ENCODE measurements at regions not wholly inside any gene's neighbourhood (a gene's known extent, or its start where the extent isn't known, plus 50 kb on each side); places are given as distances from the start of the nearest gene placed in this dataset.

DNA sequence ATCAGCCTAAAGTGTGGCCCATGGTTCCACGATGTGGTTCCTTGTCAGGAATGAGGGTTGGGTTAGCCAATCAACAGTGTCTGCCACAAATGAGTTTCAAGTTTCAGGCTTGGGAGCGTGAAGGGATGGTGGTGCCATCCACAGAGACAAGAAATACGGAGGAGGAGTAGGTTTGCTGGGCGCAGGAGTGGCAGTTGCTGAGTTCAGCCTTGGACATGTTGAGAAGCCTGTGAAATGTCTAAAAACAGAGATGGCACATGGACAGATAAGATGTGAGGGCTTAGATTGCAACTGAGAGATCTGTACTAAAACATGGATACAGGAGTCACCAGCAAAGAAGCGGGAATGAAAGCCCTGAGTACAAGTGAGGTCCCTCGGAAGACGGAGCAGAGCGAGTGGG lies 481.0 kb downstream of the BCOR start:
- TF ChIP-seq, protein P1, sequence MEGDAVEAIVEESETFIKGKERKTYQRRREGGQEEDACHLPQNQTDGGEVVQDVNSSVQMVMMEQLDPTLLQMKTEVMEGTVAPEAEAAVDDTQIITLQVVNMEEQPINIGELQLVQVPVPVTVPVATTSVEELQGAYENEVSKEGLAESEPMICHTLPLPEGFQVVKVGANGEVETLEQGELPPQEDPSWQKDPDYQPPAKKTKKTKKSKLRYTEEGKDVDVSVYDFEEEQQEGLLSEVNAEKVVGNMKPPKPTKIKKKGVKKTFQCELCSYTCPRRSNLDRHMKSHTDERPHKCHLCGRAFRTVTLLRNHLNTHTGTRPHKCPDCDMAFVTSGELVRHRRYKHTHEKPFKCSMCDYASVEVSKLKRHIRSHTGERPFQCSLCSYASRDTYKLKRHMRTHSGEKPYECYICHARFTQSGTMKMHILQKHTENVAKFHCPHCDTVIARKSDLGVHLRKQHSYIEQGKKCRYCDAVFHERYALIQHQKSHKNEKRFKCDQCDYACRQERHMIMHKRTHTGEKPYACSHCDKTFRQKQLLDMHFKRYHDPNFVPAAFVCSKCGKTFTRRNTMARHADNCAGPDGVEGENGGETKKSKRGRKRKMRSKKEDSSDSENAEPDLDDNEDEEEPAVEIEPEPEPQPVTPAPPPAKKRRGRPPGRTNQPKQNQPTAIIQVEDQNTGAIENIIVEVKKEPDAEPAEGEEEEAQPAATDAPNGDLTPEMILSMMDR (conservative IDR thresholded peaks at IDR 0.05): no peak
- no peak overlapping the region for H3K27ac ChIP-seq

DNA sequence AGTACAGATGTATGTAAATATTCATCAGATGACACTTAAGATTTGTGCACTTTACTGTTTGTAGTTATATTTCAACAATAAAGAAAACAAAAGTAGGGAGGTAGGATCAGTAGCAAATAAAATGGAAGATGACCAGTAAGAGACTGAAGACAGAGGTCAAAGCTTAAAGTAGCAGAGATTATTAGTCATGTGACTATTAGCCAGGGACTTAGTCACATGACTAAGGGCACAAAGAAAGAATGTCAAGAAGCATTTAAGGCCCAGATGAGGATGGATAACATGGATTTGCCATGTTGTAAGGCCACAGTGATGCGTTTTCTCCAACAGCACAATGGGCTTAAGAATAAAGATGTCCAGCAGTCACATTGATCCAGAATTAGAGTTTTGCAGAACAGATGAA lies 479.6 kb downstream of the BCOR start:
- TF ChIP-seq, protein P1 (conservative IDR thresholded peaks at IDR 0.05): no peak
- H3K27ac ChIP-seq: no peak overlapping the region

GRCh38 chrX:39619182-39620009 lies 478.4 kb downstream of the BCOR start:
- TF ChIP-seq, protein P1 (conservative IDR thresholded peaks at IDR 0.05): no peak
- no peak overlapping the region for H3K27ac ChIP-seq

- no peak overlapping the region for H3K27ac ChIP-seq
- TF ChIP-seq, protein P1 (conservative IDR thresholded peaks at IDR 0.05): no peak
Observed at GRCh38 chrX:39624166-39624565, 473.6 kb downstream of the BCOR start.

- TF ChIP-seq, protein P1 (conservative IDR thresholded peaks at IDR 0.05): no peak
- no peak overlapping the region for H3K27ac ChIP-seq
Observed at GRCh38 chrX:39625810-39626209, 471.9 kb downstream of the BCOR start.

DNA sequence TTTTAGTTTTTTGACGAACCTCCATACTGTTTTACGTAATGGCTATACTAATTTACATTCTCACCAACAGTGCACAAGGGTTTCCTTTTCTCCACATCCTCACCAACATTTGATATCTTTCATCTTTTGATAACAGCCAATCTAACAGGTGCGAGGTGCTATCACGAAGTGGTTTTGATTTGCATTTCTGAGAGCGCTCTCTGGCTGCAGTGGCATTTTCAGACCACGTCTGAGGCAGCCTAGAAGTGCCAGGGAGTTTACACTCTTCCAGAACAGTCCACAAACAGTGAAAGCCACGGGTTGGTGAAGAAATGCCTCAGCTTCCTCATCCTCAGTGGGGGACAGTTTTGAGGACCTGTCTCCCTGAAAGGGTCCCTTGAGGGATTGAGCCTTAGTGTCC lies 471.0 kb downstream of the BCOR start:
- TF ChIP-seq, protein P1 (conservative IDR thresholded peaks at IDR 0.05): no peak
- no peak overlapping the region for H3K27ac ChIP-seq

DNA sequence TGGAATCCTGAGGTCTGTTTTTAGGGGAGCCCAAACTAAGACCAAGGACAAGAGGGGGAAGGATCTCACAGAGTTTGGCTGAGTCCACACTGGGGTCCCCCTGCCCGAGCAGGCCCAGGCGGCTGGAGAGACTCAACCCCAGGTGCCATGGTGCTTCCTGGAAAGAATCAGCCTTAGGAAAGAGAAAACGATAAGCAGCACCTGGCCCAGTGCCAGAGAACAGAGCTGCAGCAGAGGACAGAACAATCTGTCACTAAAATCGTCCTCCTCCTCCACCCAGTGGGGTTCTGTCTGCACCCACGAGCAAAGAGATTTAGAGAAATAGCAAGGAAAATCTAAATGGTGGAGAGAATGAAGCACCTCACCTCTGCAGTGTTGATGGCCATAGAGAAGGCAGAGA lies 470.5 kb downstream of the BCOR start:
- H3K27ac ChIP-seq: no peak overlapping the region
- TF ChIP-seq, protein P1 (conservative IDR thresholded peaks at IDR 0.05): no peak

All from VCaP (cell line).